ENCODE measurements at regions not wholly inside any gene's neighbourhood (a gene's known extent, or its start where the extent isn't known, plus 50 kb on each side); places are given as distances from the start of the nearest gene placed in this dataset.

DNA sequence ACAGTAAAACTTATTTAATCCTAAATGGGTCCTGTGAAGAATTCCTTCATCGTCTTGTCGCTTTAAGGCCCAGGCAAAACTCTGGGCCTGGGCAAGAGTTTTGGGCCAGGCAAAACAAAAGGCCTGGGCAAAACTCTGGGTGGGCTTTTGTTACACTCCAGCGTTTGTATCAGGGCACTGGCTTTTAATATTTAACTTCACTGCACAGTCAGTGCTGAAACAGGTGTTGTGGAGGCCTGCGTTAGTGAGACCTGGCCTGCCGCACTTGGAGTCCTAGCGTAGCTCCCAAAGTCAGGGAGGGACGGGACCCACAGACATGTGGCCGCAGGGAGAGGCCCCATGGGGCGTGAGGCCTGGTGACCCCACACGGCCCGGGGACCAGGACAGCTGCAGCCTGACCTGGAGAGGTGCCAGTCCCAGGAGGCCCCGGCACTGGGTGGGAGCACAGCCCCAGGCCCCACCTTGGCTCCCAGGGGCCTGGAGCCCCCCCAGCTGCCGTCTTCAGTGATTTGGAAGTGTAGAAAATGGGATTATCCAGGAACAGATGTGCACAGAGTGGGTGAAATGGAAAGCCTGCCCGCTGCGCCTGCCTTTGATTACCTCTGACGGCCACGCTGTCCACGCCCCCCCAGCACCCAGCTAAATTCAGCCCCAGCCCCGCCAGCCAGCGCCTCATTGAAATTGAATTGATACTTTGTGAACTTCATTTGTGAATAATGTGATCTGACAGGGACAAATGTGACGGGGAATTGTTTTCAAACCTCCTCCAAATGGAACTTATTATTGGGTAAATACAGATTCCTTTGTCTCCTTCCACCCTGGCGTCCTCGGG, 132.9 kb upstream of the NKX1-1 start:
- no peak for DNase-seq (ENCODE audit: low spot score)
- H3K27ac ChIP-seq, result no peak overlapping the region
- ChIA-PET CTCF (no interaction called here), POLR2A (ENCODE audit: low non-redundant PET) (no interaction called here)
- TF ChIP-seq, protein P1, sequence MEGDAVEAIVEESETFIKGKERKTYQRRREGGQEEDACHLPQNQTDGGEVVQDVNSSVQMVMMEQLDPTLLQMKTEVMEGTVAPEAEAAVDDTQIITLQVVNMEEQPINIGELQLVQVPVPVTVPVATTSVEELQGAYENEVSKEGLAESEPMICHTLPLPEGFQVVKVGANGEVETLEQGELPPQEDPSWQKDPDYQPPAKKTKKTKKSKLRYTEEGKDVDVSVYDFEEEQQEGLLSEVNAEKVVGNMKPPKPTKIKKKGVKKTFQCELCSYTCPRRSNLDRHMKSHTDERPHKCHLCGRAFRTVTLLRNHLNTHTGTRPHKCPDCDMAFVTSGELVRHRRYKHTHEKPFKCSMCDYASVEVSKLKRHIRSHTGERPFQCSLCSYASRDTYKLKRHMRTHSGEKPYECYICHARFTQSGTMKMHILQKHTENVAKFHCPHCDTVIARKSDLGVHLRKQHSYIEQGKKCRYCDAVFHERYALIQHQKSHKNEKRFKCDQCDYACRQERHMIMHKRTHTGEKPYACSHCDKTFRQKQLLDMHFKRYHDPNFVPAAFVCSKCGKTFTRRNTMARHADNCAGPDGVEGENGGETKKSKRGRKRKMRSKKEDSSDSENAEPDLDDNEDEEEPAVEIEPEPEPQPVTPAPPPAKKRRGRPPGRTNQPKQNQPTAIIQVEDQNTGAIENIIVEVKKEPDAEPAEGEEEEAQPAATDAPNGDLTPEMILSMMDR (conservative IDR thresholded peaks at IDR 0.05; ENCODE audit: low read depth), result no peak

DNA sequence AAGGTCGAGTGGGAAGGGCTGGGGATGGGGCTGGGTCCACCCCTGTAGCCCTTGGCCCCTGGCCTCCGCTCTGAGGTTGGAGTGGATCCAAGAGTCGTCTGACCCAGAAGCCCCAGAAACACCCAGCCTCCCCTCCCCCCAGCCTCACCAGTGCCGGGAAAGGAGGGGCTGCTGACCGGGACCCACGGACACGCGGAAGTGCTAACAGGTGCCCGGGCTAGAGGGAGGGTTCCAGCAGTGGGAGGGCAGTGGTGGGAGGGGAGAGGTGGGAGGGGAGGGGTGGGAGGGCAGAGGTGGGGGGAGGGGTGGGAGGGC, 131.8 kb upstream of the NKX1-1 start:
- ChIA-PET CTCF (no interaction called here), POLR2A (ENCODE audit: low non-redundant PET) (no interaction called here)
- no peak overlapping the region for H3K27ac ChIP-seq
- TF ChIP-seq, protein P1 (conservative IDR thresholded peaks at IDR 0.05; ENCODE audit: low read depth), result no peak
- DNase-seq (ENCODE audit: low spot score), result no peak

DNA sequence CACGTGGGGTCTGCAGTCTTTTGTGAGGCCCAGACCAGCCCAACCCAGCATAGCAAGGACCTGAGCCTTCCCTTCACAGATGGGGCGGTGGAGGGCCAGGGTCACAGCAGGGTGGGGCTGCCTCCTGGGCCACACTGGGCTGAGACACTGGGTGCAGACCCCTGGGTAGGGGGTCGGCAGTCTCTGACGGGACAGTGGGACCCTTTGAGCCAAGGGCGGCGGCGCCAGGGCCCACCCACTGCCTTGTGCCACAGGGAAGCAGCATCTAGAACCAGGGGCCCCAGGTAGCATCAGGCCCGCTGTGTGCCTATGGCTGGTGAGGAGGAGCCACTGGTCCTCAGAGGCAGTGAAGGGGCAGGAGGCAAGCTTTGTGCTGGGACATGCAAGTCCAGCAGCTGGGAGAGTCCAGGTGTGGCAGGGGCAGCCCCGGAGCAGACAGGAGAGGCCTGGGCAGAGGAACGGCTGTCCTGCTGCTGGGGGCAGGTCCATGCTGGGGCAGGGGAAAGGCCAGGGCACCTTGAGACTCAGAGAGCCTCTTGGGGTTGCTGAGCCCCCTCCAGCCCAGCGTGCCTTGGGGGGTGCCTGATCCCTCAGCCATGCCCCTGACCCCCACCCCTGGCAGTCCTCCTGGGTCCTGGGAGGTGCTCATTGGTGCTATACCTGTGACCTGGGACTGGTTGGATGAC, 131.3 kb upstream of the NKX1-1 start:
- TF ChIP-seq, protein P1 (conservative IDR thresholded peaks at IDR 0.05; ENCODE audit: low read depth), result no peak
- H3K27ac ChIP-seq, result no peak overlapping the region
- ChIA-PET CTCF (no interaction called here), POLR2A (ENCODE audit: low non-redundant PET) (no interaction called here)
- no peak for DNase-seq (ENCODE audit: low spot score)

DNA sequence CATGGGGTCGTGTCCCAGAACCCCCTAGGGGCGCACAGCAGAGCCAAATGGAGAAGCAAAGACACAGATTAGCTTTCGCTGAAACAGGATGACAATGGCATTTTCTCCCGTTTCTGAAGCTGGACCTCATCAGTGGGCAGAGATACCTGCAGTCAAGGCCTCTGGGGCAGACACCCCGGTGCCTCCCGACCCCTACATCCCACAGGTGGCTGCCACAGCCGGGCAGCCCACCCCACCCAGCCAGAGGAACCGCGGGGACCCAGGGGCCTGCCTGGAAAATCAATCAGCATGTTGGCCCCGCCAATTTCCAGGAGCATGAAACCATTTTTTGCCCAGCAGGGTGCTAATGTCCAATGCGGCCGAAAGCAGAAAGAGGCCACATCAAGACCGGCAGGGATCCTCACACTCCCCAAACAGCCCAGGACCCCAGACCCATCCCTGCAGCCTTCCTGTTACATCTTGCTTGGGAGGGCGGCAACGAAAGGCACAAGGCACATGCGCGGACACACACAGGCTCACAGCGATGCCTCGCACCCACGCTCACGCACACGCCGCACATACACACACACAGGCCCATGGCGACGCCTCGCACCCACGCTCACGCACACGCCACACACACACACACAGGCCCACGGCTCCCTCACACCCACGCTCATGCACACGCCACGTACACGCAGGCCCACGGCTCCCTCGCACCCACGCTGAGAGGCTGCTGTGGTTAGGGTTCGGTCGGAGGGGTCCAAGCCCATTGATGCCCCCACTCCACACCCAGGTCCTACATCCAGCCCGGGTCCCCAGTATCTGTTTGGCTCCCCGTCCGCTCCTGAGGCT, 130.6 kb upstream of the NKX1-1 start:
- TF ChIP-seq, protein P1 (conservative IDR thresholded peaks at IDR 0.05; ENCODE audit: low read depth), result no peak
- ChIA-PET POLR2A (ENCODE audit: low non-redundant PET) (no interaction called here), CTCF (no interaction called here)
- no peak overlapping the region for H3K27ac ChIP-seq
- no peak for DNase-seq (ENCODE audit: low spot score)

DNA sequence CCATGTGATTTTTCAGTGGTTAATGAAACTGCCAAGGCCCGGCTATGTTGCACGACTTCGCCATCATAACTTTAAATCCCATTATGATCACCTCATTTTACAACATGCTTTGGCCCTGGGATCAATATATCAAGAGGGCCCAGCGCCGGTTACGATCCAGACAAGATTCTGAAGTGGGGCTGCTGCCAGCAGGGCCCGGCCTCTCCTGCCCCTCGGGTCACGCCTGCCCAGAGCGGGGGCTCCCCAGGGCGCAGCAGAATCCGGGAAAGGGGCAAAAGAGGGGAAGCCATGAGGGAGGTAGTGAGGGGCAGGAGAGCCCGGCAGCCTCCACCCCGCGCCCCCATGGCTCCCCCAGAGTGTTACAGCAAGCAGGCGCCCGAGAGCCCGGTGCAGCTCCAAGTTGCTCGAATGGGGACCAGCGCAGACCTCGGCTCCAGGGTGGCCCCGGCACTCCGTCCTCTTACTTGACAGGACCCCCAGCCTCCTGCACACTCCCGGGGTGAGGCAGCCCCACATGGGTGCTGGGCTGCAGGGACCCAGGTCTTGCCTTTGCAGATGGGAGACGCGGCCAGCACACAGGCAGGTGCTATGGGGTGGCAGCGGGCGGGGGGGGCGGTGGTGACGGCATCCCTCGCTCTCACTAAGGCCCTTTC, 129.8 kb upstream of the NKX1-1 start:
- POLR2A ChIA-PET (ENCODE audit: low non-redundant PET), result no interaction called here
- no peak overlapping the region for H3K27ac ChIP-seq
- CTCF ChIA-PET, result no interaction called here
- no peak for DNase-seq (ENCODE audit: low spot score)
- TF ChIP-seq, protein P1 (conservative IDR thresholded peaks at IDR 0.05; ENCODE audit: low read depth), result no peak

DNA sequence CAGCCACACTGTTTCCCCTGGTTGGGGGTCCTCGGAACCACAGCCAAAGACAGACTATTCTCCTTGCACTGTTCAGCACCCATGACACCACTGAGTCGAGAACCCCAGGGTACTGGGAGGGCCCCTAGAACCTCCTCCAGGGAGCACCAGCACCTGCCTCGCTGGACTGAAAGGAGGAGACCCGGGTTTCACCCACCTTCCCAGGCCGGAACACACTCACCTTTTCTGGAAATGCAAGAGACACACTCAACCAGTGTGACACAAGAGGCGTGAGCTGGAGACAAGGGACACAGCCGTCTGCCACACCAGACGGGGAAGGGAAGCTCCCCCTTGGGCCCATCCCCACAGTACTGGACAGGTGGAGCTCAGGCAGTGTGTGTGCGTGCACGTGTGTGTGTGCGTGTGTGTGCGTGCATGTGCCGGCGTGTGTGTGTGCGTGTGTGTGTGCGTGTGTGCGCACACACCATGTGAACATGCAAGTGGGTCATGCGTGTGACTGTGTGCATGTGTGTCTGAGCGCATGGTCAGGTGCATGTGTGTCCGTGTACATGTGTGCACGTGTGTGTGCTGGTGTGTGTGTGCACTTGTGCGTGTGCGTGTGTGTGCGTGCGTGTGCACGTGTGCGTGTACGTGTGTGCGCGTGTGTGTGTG, 128.8 kb upstream of the NKX1-1 start:
- H3K27ac ChIP-seq, result no peak overlapping the region
- TF ChIP-seq, protein P1 (conservative IDR thresholded peaks at IDR 0.05; ENCODE audit: low read depth), result no peak
- ChIA-PET CTCF (no interaction called here), POLR2A (ENCODE audit: low non-redundant PET) (no interaction called here)
- no peak for DNase-seq (ENCODE audit: low spot score)
